ENCODE measurements at regions not wholly inside any gene's neighbourhood (a gene's known extent, or its start where the extent isn't known, plus 50 kb on each side); places are given as distances from the start of the nearest gene placed in this dataset.

GRCh38 chr2:157192445-157193423 is 64.8 kb upstream of the GALNT5 start:
- DNase-seq = no peak

- no peak for DNase-seq
Measured at GRCh38 chr2:157193461-157193860, 64.0 kb upstream of the GALNT5 start.

- peak; percentile 39 to 61 for DNase-seq
Measured at GRCh38 chr2:157194097-157194688, 63.3 kb upstream of the GALNT5 start.

GRCh38 chr2:157194844-157195243 is 62.7 kb upstream of the GALNT5 start:
- DNase-seq = no peak

- no peak for DNase-seq
Measured at GRCh38 chr2:157196956-157197355, 60.5 kb upstream of the GALNT5 start.

- DNase-seq = no peak
Measured at GRCh38 chr2:157197848-157198247, 59.7 kb upstream of the GALNT5 start.

GRCh38 chr2:157203651-157204050 is 53.9 kb upstream of the GALNT5 start:
- DNase-seq = no peak

GRCh38 chr2:157204401-157204800 is 53.1 kb upstream of the GALNT5 start:
- DNase-seq = no peak

- no peak for DNase-seq
Measured at GRCh38 chr2:157206916-157207315, 50.6 kb upstream of the GALNT5 start.
